ENCODE measurements at regions not wholly inside any gene's neighbourhood (a gene's known extent, or its start where the extent isn't known, plus 50 kb on each side); places are given as distances from the start of the nearest gene placed in this dataset.
"Not testable (repeated sequence)": the region's sequence is repeated elsewhere in the genome, so short reads cannot be mapped to it uniquely, and the experiment has no call there.

GRCh38 chr5:62237944-62238343 lies 68.1 kb upstream of the KIF2A start:
- not testable (repeated sequence) for DNase-seq

- not testable (repeated sequence) for DNase-seq
Observed at GRCh38 chr5:62238584-62238983, 67.4 kb upstream of the KIF2A start.

- not testable (repeated sequence) for DNase-seq
Observed at GRCh38 chr5:62240494-62240893, 65.5 kb upstream of the KIF2A start.

- not testable (repeated sequence) for DNase-seq
Observed at GRCh38 chr5:62242000-62242399, 64.0 kb upstream of the KIF2A start.

- DNase-seq: not testable (repeated sequence)
Observed at GRCh38 chr5:62243046-62243445, 63.0 kb upstream of the KIF2A start.

GRCh38 chr5:62248192-62248591 lies 57.8 kb upstream of the KIF2A start:
- DNase-seq: not testable (repeated sequence)

- not testable (repeated sequence) for DNase-seq
Observed at GRCh38 chr5:62250085-62250484, 55.9 kb upstream of the KIF2A start.

GRCh38 chr5:62250919-62251318 lies 55.1 kb upstream of the KIF2A start:
- not testable (repeated sequence) for DNase-seq

- DNase-seq: not testable (repeated sequence)
Observed at GRCh38 chr5:62252519-62252918, 53.5 kb upstream of the KIF2A start.

- not testable (repeated sequence) for DNase-seq
Observed at GRCh38 chr5:62255551-62255950, 50.5 kb upstream of the KIF2A start.

- no peak for DNase-seq
Observed at GRCh38 chr5:62256161-62257019, 49.6 kb upstream of the KIF2A start.
